ENCODE measurements at regions not wholly inside any gene's neighbourhood (a gene's known extent, or its start where the extent isn't known, plus 50 kb on each side); places are given as distances from the start of the nearest gene placed in this dataset.

DNA sequence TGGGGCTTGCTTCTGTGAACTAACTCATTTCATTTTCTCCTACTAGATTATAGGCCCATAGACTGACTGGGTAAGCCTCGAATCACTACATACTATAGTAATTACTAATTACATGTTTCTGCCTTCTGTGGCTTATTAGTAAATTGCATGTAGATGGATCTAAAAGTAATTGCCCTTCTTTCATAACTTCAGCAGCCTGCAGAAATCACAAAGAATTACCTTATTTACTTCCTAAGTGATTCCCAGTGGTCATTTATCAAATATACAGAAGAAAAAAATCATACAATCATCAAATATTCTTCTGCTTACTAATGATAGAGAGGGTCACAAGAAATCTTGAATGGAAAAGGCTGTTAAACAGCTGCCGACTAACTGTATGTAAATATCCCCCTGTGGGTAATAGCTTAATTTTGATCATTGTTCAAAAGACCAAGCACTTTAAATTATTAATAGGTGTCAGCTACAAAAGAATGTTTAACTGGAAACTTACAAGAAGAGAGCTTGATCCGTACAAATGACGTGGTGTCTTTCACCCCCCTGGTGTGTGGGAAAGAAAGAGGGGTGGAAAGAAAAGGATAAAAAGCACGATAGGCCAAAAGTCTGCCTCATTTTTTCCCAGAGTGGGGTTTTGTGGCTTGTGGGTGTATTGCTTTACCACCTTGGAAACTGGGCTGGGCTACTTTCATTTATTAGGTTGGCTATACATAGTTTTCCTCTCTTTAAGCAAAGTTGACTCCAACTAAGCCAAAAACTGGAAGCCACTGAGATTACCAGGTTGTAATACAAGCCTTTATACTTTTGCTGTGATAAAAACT, 361.8 kb upstream of the ZMIZ1 start:
- TF ChIP-seq, protein P1, sequence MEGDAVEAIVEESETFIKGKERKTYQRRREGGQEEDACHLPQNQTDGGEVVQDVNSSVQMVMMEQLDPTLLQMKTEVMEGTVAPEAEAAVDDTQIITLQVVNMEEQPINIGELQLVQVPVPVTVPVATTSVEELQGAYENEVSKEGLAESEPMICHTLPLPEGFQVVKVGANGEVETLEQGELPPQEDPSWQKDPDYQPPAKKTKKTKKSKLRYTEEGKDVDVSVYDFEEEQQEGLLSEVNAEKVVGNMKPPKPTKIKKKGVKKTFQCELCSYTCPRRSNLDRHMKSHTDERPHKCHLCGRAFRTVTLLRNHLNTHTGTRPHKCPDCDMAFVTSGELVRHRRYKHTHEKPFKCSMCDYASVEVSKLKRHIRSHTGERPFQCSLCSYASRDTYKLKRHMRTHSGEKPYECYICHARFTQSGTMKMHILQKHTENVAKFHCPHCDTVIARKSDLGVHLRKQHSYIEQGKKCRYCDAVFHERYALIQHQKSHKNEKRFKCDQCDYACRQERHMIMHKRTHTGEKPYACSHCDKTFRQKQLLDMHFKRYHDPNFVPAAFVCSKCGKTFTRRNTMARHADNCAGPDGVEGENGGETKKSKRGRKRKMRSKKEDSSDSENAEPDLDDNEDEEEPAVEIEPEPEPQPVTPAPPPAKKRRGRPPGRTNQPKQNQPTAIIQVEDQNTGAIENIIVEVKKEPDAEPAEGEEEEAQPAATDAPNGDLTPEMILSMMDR (IDR thresholded peaks at IDR 0.05), result no peak
- no peak for TF ChIP-seq POLR2A (IDR thresholded peaks at IDR 0.05)

Measured in testis (tissue), 2 donors.